ENCODE measurements at regions not wholly inside any gene's neighbourhood (a gene's known extent, or its start where the extent isn't known, plus 50 kb on each side); places are given as distances from the start of the nearest gene placed in this dataset.
"Not testable (repeated sequence)": the region's sequence is repeated elsewhere in the genome, so short reads cannot be mapped to it uniquely, and the experiment has no call there.

GRCh38 chr5:99733146-99733545, 802.0 kb upstream of the FAM174A start:
- ATAC-seq; H3K4me3 Mint-ChIP-seq; H3K36me3 Mint-ChIP-seq; H3K4me1 Mint-ChIP-seq; H3K27ac Mint-ChIP-seq; H3K9me3 Mint-ChIP-seq; DNase-seq (ENCODE audit: low spot score in 2 of 2): not testable (repeated sequence)

GRCh38 chr5:99730653-99731052, 801.8 kb upstream of the CHD1 start:
- H3K9me3 Mint-ChIP-seq; H3K4me1 Mint-ChIP-seq; DNase-seq (ENCODE audit: low spot score in 2 of 2); H3K36me3 Mint-ChIP-seq; H3K27ac Mint-ChIP-seq; H3K4me3 Mint-ChIP-seq; ATAC-seq: not testable (repeated sequence)

GRCh38 chr5:99724732-99725290, 796.0 kb upstream of the CHD1 start:
- peaks cover 3% of the 10 kb centered on the region for H3K9me3 Mint-ChIP-seq

GRCh38 chr5:99721506-99721905, 792.7 kb upstream of the CHD1 start:
- Mint-ChIP-seq H3K4me1 (no peaks in the 10 kb centered on the region), H3K4me3 (no peak overlapping the region), H3K27ac (no peak overlapping the region), H3K36me3 (no peaks in the 10 kb centered on the region), H3K9me3 (no peaks in the 10 kb centered on the region)
- no peak for DNase-seq (ENCODE audit: low spot score in 2 of 2)
- ATAC-seq: no peak

More at GRCh38 chr5:99724732-99725290, 796.0 kb upstream of the CHD1 start:
- H3K36me3 Mint-ChIP-seq: no peaks in the 10 kb centered on the region
- no peak for ATAC-seq
- no peak for DNase-seq (ENCODE audit: low spot score in 2 of 2)
- H3K4me3 Mint-ChIP-seq: no peak overlapping the region
- H3K4me1 Mint-ChIP-seq: no peaks in the 10 kb centered on the region
- H3K27ac Mint-ChIP-seq: no peak overlapping the region

GRCh38 chr5:99715921-99716320, 787.1 kb upstream of the CHD1 start:
- H3K4me3 Mint-ChIP-seq: no peak overlapping the region
- H3K9me3 Mint-ChIP-seq: peaks cover 6% of the 10 kb centered on the region
- no peaks in the 10 kb centered on the region for H3K4me1 Mint-ChIP-seq
- no peaks in the 10 kb centered on the region for H3K36me3 Mint-ChIP-seq
- no peak for DNase-seq (ENCODE audit: low spot score in 2 of 2)
- no peak for ATAC-seq
- H3K27ac Mint-ChIP-seq: no peak overlapping the region

GRCh38 chr5:99706160-99706559, 777.4 kb upstream of the CHD1 start:
- Mint-ChIP-seq H3K9me3 (peaks cover 9% of the 10 kb centered on the region), H3K4me3 (no peak overlapping the region), H3K36me3 (no peaks in the 10 kb centered on the region), H3K27ac (no peak overlapping the region), H3K4me1 (no peaks in the 10 kb centered on the region)
- DNase-seq (ENCODE audit: low spot score in 2 of 2) (no peak), ATAC-seq (no peak)

GRCh38 chr5:99702565-99702964, 773.8 kb upstream of the CHD1 start:
- H3K4me3 Mint-ChIP-seq: no peak overlapping the region
- no peak for ATAC-seq
- H3K9me3 Mint-ChIP-seq: peaks cover 9% of the 10 kb centered on the region
- H3K4me1 Mint-ChIP-seq: no peaks in the 10 kb centered on the region
- no peaks in the 10 kb centered on the region for H3K36me3 Mint-ChIP-seq
- no peak overlapping the region for H3K27ac Mint-ChIP-seq
- DNase-seq (ENCODE audit: low spot score in 2 of 2): no peak

GRCh38 chr5:99694884-99695283, 766.1 kb upstream of the CHD1 start:
- ATAC-seq: no peak
- Mint-ChIP-seq H3K9me3 (peaks cover 10% of the 10 kb centered on the region), H3K4me1 (no peaks in the 10 kb centered on the region), H3K4me3 (no peak overlapping the region), H3K36me3 (no peaks in the 10 kb centered on the region), H3K27ac (no peak overlapping the region)
- DNase-seq (ENCODE audit: low spot score in 2 of 2): no peak

- DNase-seq (ENCODE audit: low spot score in 2 of 2) (no peak), ATAC-seq (no peak)
- H3K27ac Mint-ChIP-seq: no peak overlapping the region
- no peaks in the 10 kb centered on the region for H3K36me3 Mint-ChIP-seq
- no peaks in the 10 kb centered on the region for H3K4me1 Mint-ChIP-seq
- no peak overlapping the region for H3K4me3 Mint-ChIP-seq
- H3K9me3 Mint-ChIP-seq: peaks cover 6% of the 10 kb centered on the region
Observed at GRCh38 chr5:99686538-99686937, 757.7 kb upstream of the CHD1 start.

GRCh38 chr5:99675974-99676373, 747.2 kb upstream of the CHD1 start:
- no peak for DNase-seq (ENCODE audit: low spot score in 2 of 2)
- H3K9me3 Mint-ChIP-seq: peaks cover 12% of the 10 kb centered on the region
- H3K4me1 Mint-ChIP-seq: no peaks in the 10 kb centered on the region
- H3K4me3 Mint-ChIP-seq: no peak overlapping the region
- ATAC-seq: no peak
- no peaks in the 10 kb centered on the region for H3K36me3 Mint-ChIP-seq
- no peak overlapping the region for H3K27ac Mint-ChIP-seq

GRCh38 chr5:99674101-99674500, 745.3 kb upstream of the CHD1 start:
- H3K4me3 Mint-ChIP-seq: no peak overlapping the region
- H3K27ac Mint-ChIP-seq: no peak overlapping the region
- ATAC-seq (no peak), DNase-seq (ENCODE audit: low spot score in 2 of 2) (no peak)
- H3K9me3 Mint-ChIP-seq: peaks cover 4% of the 10 kb centered on the region
- no peaks in the 10 kb centered on the region for H3K36me3 Mint-ChIP-seq
- no peaks in the 10 kb centered on the region for H3K4me1 Mint-ChIP-seq

- ATAC-seq: no peak
Observed at GRCh38 chr5:99664972-99665371, 736.2 kb upstream of the CHD1 start.

GRCh38 chr5:99651298-99651697, 722.5 kb upstream of the CHD1 start:
- Mint-ChIP-seq H3K27ac (no peak overlapping the region), H3K9me3 (peaks cover 9% of the 10 kb centered on the region), H3K36me3 (no peaks in the 10 kb centered on the region), H3K4me3 (no peak overlapping the region), H3K4me1 (no peaks in the 10 kb centered on the region)
- ATAC-seq (no peak), DNase-seq (ENCODE audit: low spot score in 2 of 2) (no peak)

More at GRCh38 chr5:99664972-99665371, 736.2 kb upstream of the CHD1 start:
- Mint-ChIP-seq H3K4me1 (no peaks in the 10 kb centered on the region), H3K36me3 (no peaks in the 10 kb centered on the region), H3K9me3 (peaks cover 7% of the 10 kb centered on the region), H3K4me3 (no peak overlapping the region), H3K27ac (no peak overlapping the region)
- no peak for DNase-seq (ENCODE audit: low spot score in 2 of 2)

GRCh38 chr5:99646011-99646647, 717.3 kb upstream of the CHD1 start:
- Mint-ChIP-seq H3K36me3 (no peaks in the 10 kb centered on the region), H3K4me1 (no peaks in the 10 kb centered on the region), H3K4me3 (no peak overlapping the region), H3K27ac (no peak overlapping the region), H3K9me3 (peaks cover 9% of the 10 kb centered on the region)
- DNase-seq (ENCODE audit: low spot score in 2 of 2) (no peak), ATAC-seq (no peak)

- no peak overlapping the region for H3K4me3 Mint-ChIP-seq
- H3K9me3 Mint-ChIP-seq: peaks cover 9% of the 10 kb centered on the region
- H3K36me3 Mint-ChIP-seq: no peaks in the 10 kb centered on the region
- H3K4me1 Mint-ChIP-seq: no peaks in the 10 kb centered on the region
- H3K27ac Mint-ChIP-seq: no peak overlapping the region
- DNase-seq (ENCODE audit: low spot score in 2 of 2) (no peak), ATAC-seq (no peak)
Observed at GRCh38 chr5:99644822-99645221, 716.0 kb upstream of the CHD1 start.

- ATAC-seq (no peak), DNase-seq (ENCODE audit: low spot score in 2 of 2) (no peak)
- Mint-ChIP-seq H3K27ac (no peak overlapping the region), H3K9me3 (peaks cover 8% of the 10 kb centered on the region), H3K4me3 (no peak overlapping the region), H3K4me1 (no peaks in the 10 kb centered on the region), H3K36me3 (no peaks in the 10 kb centered on the region)
Observed at GRCh38 chr5:99640646-99641045, 711.8 kb upstream of the CHD1 start.
